ENCODE measurements at regions not wholly inside any gene's neighbourhood (a gene's known extent, or its start where the extent isn't known, plus 50 kb on each side); places are given as distances from the start of the nearest gene placed in this dataset.

GRCh38 chr14:105839425-105840265 is 313.3 kb downstream of the TMEM121 start:
- no peak for FAIRE-seq
- TF ChIP-seq CTCF (IDR thresholded peaks at IDR 0.05; ENCODE audit: insufficient read depth, missing control alignments): no peak
- DNase-seq (ENCODE audit: insufficient read length, low spot score): no peak

GRCh38 chr14:105840266-105841021 is 314.1 kb downstream of the TMEM121 start:
- TF ChIP-seq CTCF (IDR thresholded peaks at IDR 0.05; ENCODE audit: insufficient read depth, missing control alignments): no peak
- DNase-seq (ENCODE audit: insufficient read length, low spot score) (no peak), FAIRE-seq (no peak)

- no peak for TF ChIP-seq CTCF (IDR thresholded peaks at IDR 0.05; ENCODE audit: insufficient read depth, missing control alignments)
- FAIRE-seq (no peak), DNase-seq (ENCODE audit: insufficient read length, low spot score) (no peak)
These were observed 314.9 kb downstream of the TMEM121 start for GRCh38 chr14:105841022-105842009.

- DNase-seq (ENCODE audit: insufficient read length, low spot score) (no peak), FAIRE-seq (no peak)
These were observed 315.7 kb downstream of the TMEM121 start for GRCh38 chr14:105842105-105842504.

GRCh38 chr14:105843444-105844046 is 317.2 kb downstream of the TMEM121 start:
- FAIRE-seq (no peak), DNase-seq (ENCODE audit: insufficient read length, low spot score) (no peak)
- no peak for TF ChIP-seq CTCF (IDR thresholded peaks at IDR 0.05; ENCODE audit: insufficient read depth, missing control alignments)

More at GRCh38 chr14:105842105-105842504, 315.7 kb downstream of the TMEM121 start:
- no peak for TF ChIP-seq CTCF (IDR thresholded peaks at IDR 0.05; ENCODE audit: insufficient read depth, missing control alignments)

- DNase-seq (ENCODE audit: insufficient read length, low spot score) (no peak), FAIRE-seq (no peak)
- TF ChIP-seq CTCF (IDR thresholded peaks at IDR 0.05; ENCODE audit: insufficient read depth, missing control alignments): no peak
These were observed 317.8 kb downstream of the TMEM121 start for GRCh38 chr14:105844047-105844630.
